Gastrocnemius medialis (tissue), 4 donors: ENCODE measurements at regions not wholly inside any gene's neighbourhood (a gene's known extent, or its start where the extent isn't known, plus 50 kb on each side); places are given as distances from the start of the nearest gene placed in this dataset.

ENCODE experiments used
- POLR2A ChIP-seq, 2 donors: fragments of 450-650 bp; IDR thresholded peaks; one replicate each; pipeline ENCODE4 v1.6.1; 2017; ENCODE audit warnings: antibody characterized with exemption in 2 of 2, mild to moderate bottlenecking in 2 of 2, moderate library complexity in 2 of 2
- TF ChIP-seq, protein P1 (sequence below), 5 experiments: fragments of 450-650 bp in 3 of 5; fragments of 200-600 bp in 2 of 5; sonication (generic) in 2 of 5; IDR thresholded peaks in 4 of 5; conservative IDR thresholded peaks in 1 of 5; 1 replicate in 4 of 5; 2 replicates in 1 of 5; pipeline ENCODE4 v1.5.1; 2016 to 2019; ENCODE audit warnings: antibody characterized with exemption in 5 of 5, mild to moderate bottlenecking in 3 of 5, moderate library complexity in 3 of 5

DNA sequence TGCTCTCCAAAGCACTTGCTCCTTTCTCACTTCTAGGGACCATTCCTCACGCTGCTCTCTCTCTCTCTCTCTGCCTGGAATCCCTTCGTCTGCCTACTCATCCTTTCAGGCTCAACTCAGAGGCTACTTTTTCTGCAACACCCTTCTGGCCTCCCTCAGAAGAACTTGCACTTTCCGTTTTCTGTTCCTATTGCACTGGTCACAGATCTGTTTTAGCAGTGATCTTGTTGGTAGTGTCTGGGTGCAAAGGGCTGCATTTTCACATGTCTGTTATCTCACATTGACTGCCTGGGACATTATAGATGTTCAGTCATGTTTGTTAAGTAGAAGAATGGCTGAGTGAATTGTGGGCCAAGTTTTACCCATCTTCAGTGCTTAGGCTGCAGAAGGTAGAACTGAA is 63.5 kb downstream of the RIN2 start:
- TF ChIP-seq, protein P1, sequence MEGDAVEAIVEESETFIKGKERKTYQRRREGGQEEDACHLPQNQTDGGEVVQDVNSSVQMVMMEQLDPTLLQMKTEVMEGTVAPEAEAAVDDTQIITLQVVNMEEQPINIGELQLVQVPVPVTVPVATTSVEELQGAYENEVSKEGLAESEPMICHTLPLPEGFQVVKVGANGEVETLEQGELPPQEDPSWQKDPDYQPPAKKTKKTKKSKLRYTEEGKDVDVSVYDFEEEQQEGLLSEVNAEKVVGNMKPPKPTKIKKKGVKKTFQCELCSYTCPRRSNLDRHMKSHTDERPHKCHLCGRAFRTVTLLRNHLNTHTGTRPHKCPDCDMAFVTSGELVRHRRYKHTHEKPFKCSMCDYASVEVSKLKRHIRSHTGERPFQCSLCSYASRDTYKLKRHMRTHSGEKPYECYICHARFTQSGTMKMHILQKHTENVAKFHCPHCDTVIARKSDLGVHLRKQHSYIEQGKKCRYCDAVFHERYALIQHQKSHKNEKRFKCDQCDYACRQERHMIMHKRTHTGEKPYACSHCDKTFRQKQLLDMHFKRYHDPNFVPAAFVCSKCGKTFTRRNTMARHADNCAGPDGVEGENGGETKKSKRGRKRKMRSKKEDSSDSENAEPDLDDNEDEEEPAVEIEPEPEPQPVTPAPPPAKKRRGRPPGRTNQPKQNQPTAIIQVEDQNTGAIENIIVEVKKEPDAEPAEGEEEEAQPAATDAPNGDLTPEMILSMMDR (IDR thresholded peaks at IDR 0.05 in 4 of 5, conservative IDR thresholded peaks at IDR 0.05 in 1 of 5), result no peak
- no peak for TF ChIP-seq POLR2A (IDR thresholded peaks at IDR 0.05)
